Lower leg skin (tissue), 4 donors: ENCODE measurements at regions not wholly inside any gene's neighbourhood (a gene's known extent, or its start where the extent isn't known, plus 50 kb on each side); places are given as distances from the start of the nearest gene placed in this dataset.

Experiments
- DNase-seq, 2 donors: peaks; one replicate each; pipeline ENCODE4 v3.0.0-alpha.2; 2019; ENCODE audit warnings: low spot score in 2 of 2
- H3K4me3 ChIP-seq: fragments of 200-600 bp; sonication (generic); 2 replicates; pipeline ENCODE4 v1.5.1; 2017; ENCODE audit warnings: mild to moderate bottlenecking, low read depth; ENCODE audit not compliant: poor library complexity, severe bottlenecking
- CTCF ChIP-seq, 3 donors: fragments of 450-650 bp; IDR thresholded peaks; one replicate each; pipeline ENCODE4 v1.5.1; 2016; ENCODE audit warnings: antibody characterized with exemption in 3 of 3, mild to moderate bottlenecking in 3 of 3, moderate library complexity in 2 of 3
- POLR2A ChIP-seq, 2 donors: fragments of 450-650 bp; IDR thresholded peaks; one replicate each; pipeline ENCODE4 v1.6.1; 2016 to 2017; ENCODE audit warnings: antibody characterized with exemption in 2 of 2, mild to moderate bottlenecking in 1 of 2, moderate library complexity in 1 of 2
- WGBS, 2 donors: methylation state at CpG; one replicate each; pipeline ENCODE4 v1.1.5; 2018; 5-methylcytosine and 5-hydroxymethylcytosine counted together
- intact Hi-C: fragments of 100-400 bp; cut with DNase I; formaldehyde crosslinking; loops from one replicate; pipeline ENCODE4 v1.15.0; 2023; ENCODE audit warnings: low total_unique reads

GRCh38 chr5:9781890-9782289, 151.7 kb upstream of the TAS2R1 start:
- intact Hi-C loops: no loop called here

GRCh38 chr5:9781275-9781674, 151.1 kb upstream of the TAS2R1 start:
- no peak for TF ChIP-seq POLR2A (IDR thresholded peaks at IDR 0.05)
- no peak for TF ChIP-seq CTCF (IDR thresholded peaks at IDR 0.05)
- no peak overlapping the region for H3K4me3 ChIP-seq
- no peak for DNase-seq
- 84 to 92% methylated on average over 2 of the region's 2 CpGs for WGBS, 2 donors
- intact Hi-C loops: no loop called here

More at GRCh38 chr5:9781890-9782289, 151.7 kb upstream of the TAS2R1 start:
- DNase-seq: no peak
- TF ChIP-seq CTCF (IDR thresholded peaks at IDR 0.05) (no peak), POLR2A (IDR thresholded peaks at IDR 0.05) (no peak)
- no peak overlapping the region for H3K4me3 ChIP-seq
- 83 to 87% methylated on average over 1 of the region's 1 CpG for WGBS, 2 donors

- intact Hi-C loops: no loop called here
Measured at GRCh38 chr5:9780501-9780900, 150.3 kb upstream of the TAS2R1 start.

GRCh38 chr5:9776525-9776924, 146.4 kb upstream of the TAS2R1 start:
- WGBS, 2 donors: 61 to 63% methylated on average over 3 of the region's 3 CpGs
- intact Hi-C loops: no loop called here
- DNase-seq: no peak
- no peak overlapping the region for H3K4me3 ChIP-seq
- TF ChIP-seq POLR2A (IDR thresholded peaks at IDR 0.05) (no peak), CTCF (IDR thresholded peaks at IDR 0.05) (no peak)

More at GRCh38 chr5:9780501-9780900, 150.3 kb upstream of the TAS2R1 start:
- no peak for DNase-seq
- no peak for TF ChIP-seq POLR2A (IDR thresholded peaks at IDR 0.05)
- WGBS, 2 donors: 93 to 95% methylated on average over 11 of the region's 11 CpGs
- no peak overlapping the region for H3K4me3 ChIP-seq

GRCh38 chr5:9775339-9775738, 145.2 kb upstream of the TAS2R1 start:
- intact Hi-C loops: no loop called here
- TF ChIP-seq POLR2A (IDR thresholded peaks at IDR 0.05) (no peak), CTCF (IDR thresholded peaks at IDR 0.05) (no peak)
- no peak for DNase-seq
- H3K4me3 ChIP-seq: no peak overlapping the region

- intact Hi-C loops: no loop called here
- no peak for TF ChIP-seq CTCF (IDR thresholded peaks at IDR 0.05)
- TF ChIP-seq POLR2A (IDR thresholded peaks at IDR 0.05): no peak
- no peak for DNase-seq
- 77 to 83% methylated on average over 3 of the region's 3 CpGs for WGBS, 2 donors
- H3K4me3 ChIP-seq: no peak overlapping the region
Measured at GRCh38 chr5:9774472-9775079, 144.4 kb upstream of the TAS2R1 start.
